Stimulated activated CD4-positive, alpha-beta T cell treated with anti-CD3 and anti-CD28 coated beads, TNF-alpha, amount 100 ng/mL, for 24 hours (primary cell): ENCODE measurements at regions not wholly inside any gene's neighbourhood (a gene's known extent, or its start where the extent isn't known, plus 50 kb on each side); places are given as distances from the start of the nearest gene placed in this dataset.
"Not testable (repeated sequence)": the region's sequence is repeated elsewhere in the genome, so short reads cannot be mapped to it uniquely, and the experiment has no call there.

ENCODE experiments used
- DNase-seq, 3 experiments: peaks; one replicate each; pipeline ENCODE4 v3.0.0-alpha.2; 2020; ENCODE audit warnings: low read depth in 3 of 3

- DNase-seq = no peak
These were observed 210.7 kb downstream of the CDH26 start for GRCh38 chr20:60168963-60169362.

GRCh38 chr20:60170116-60170515, 211.9 kb downstream of the CDH26 start:
- DNase-seq = no peak

GRCh38 chr20:60171313-60171712, 213.1 kb downstream of the CDH26 start:
- DNase-seq = no peak

- no peak for DNase-seq
These were observed 213.5 kb downstream of the CDH26 start for GRCh38 chr20:60171738-60172137.

- no peak for DNase-seq
These were observed 214.2 kb downstream of the CDH26 start for GRCh38 chr20:60172346-60172984.

DNA sequence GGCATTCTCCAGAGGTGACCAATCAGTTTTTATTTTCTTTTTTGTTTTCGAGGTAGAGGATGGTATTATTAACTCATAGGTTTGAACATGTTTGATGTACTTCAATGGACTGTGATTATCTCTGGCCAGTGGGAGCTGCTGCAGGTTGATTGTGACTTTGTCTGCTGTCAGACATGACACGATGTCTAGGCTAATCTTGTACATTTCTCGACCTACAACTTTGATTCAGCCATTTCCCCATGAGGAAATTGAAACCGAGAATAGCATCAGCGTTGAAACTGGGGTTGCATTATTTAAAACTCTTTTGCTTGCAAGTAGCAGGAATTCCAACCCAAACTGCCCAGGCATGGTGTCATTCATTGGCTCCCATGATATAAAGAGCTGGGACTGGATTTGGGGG, 218.9 kb downstream of the CDH26 start:
- DNase-seq = no peak

GRCh38 chr20:60180986-60181385, 222.8 kb downstream of the CDH26 start:
- no peak for DNase-seq

DNA sequence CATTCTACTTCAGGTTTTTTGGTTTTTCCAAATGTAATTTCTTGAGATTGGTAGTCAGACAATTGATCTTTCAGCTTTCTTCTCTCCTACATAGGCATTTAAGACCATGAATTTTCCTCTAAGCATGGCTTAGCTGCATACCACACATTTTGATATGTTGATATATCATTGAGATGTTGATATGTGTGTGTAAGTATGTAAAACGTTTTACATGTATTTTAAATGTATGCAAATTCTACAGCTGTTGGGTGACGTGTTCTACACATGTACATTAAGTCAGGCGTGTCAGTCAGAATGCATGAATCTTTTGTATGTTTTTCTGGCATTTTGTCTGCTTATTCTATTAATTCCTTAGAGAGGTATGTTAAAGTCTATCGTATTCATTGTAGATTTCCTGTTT, 228.2 kb downstream of the CDH26 start:
- no peak for DNase-seq

- no peak for DNase-seq
These were observed 229.5 kb downstream of the CDH26 start for GRCh38 chr20:60187683-60188082.

DNA sequence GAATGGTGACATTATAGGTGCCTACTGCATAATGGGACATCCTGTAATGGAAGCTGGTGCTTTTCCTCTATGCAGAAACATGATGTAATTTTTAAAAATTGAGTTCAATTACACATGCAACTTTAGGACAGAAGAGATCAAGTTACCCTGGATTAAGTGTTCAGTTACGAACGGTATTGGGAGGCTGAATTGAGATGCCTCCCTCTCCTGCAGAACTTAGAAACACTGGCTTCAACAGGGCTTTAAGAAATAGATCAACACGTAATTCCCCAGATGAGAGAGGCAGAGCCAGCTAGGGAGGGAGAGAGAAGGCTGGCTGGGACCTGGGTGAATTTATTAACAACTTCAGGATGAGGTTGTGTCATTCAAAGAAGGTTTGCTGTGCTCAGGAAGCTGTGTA, 232.8 kb downstream of the CDH26 start:
- DNase-seq = no peak

DNA sequence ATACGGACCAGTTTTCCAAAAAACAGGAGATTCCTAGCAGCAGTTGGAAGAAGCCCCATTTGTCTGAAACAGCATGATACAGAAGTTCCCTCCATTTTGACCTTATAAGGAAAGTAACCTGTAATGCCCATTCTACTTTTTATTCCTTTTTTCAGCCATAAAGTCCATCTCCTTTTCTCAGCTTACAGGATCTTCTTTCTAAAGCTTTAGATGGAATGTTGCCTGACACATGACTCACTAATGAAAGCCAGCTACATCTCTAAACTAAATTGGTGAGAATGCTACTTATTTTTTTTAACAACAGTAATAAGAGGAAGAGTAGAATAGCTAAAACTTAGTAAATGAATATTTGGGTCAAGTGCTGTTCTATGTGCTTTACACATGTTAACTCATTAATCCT, 234.1 kb downstream of the CDH26 start:
- DNase-seq = no peak

DNA sequence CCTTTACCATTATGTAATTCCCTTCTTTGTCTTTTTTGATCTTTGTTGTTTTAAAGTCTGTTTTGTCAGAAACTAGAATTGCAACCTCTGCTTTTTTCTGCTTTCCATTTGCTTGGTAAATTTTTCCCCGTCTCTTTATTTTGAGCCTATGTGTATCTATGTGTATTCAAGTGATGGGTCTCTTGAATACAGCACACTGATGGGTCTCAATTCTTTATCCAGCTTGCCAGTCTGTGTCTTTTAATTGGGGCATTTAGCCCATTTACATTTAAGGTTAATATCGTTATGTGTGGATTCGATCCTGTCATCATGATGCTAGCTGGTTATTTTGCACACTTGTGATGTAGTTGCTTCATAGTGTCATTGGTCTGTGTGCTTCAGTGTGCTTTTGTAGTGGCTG, 240.9 kb downstream of the CDH26 start:
- not testable (repeated sequence) for DNase-seq

- no peak for DNase-seq
These were observed 241.6 kb downstream of the CDH26 start for GRCh38 chr20:60199866-60200265.

DNA sequence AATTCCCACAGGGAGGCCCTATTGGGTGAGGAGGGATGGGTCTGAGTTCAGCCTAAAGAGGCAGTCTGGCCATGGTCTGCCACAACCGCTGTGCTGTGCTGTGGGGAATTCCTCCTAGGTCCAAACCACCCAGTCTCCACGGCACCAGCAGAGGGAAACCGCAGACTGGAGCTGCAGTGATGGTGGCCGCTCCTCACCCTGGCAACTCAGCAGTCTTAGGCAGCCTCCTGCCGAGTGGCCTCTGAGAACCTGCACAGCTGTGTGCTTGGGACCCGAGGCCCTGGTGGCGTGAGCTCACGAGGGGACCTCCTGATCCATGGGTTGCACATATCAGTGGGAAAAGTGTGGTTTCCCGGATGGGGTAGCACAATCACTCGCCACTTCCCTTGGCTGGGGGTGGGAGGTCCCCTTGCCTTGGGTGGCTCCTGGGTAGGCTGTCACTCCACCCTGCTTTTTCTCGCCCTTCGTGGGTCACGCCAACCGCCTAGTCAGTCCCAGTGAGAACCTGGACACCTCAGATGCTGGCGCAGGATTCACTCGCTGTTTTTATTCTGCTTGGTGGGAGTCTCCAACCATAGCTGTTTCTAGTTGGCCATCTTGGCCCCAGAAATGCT, 242.2 kb downstream of the CDH26 start:
- no peak for DNase-seq

GRCh38 chr20:60201198-60201835, 243.1 kb downstream of the CDH26 start:
- no peak for DNase-seq

DNA sequence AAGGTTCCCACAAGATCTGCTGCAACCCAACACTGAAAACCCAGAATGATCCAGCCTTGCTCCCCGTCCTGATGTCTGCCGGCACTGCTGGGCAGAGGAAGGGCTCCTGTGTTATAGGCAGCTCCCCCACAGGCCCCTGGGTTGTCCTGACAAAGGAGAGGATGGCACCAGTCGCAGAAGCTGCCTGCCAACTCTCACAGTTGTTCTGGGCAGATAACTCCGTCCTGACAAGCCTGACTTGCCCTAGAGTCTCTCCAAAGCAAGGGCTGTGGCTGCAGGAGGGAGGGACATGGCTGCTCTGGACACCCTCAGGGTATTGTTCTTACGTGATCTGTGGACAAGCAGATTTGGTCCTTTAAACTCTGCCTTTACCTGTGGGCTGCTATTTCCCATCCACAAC, 243.8 kb downstream of the CDH26 start:
- DNase-seq = no peak

DNA sequence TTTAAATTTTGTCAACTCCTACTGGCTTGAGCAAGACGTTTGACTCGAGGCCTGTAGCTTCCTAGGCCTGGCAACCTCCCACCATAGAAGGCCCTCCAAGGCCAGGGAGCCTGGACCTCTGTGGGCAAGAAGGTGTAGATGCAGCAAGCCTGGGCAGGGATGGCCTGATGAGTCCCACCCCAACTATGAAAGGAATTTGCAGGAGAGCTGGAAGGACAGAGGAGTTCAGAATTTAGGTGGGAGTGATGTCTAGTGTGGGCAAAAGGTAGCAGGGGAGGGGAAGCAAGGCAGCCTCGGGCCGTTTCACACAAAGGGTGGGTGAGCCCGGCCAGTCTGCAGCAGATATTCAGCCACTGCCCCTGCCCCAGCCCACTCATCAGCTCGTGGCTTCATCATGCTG, 245.2 kb downstream of the CDH26 start:
- DNase-seq = no peak

DNA sequence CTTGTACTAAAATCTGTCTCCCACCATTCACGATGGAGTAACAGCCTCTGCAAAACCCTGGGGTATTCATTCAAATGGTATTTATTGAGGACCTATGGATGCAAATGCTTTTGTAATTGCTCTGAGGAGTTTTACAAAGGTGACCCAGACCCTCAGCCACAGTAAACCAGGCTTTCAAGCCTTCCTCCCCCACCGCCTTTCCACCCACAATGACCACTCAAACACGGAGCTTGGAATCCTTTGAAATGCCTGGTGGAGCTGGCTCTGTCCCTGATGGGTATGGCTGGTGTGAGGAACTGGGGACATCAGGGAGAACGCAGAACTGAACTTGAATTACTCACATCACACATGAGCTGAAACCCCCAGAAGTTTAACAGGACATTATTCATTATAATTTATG, 246.4 kb downstream of the CDH26 start:
- DNase-seq = no peak

GRCh38 chr20:60206259-60206658, 248.0 kb downstream of the CDH26 start:
- DNase-seq = no peak

GRCh38 chr20:60209048-60209447, 250.8 kb downstream of the CDH26 start:
- no peak for DNase-seq

DNA sequence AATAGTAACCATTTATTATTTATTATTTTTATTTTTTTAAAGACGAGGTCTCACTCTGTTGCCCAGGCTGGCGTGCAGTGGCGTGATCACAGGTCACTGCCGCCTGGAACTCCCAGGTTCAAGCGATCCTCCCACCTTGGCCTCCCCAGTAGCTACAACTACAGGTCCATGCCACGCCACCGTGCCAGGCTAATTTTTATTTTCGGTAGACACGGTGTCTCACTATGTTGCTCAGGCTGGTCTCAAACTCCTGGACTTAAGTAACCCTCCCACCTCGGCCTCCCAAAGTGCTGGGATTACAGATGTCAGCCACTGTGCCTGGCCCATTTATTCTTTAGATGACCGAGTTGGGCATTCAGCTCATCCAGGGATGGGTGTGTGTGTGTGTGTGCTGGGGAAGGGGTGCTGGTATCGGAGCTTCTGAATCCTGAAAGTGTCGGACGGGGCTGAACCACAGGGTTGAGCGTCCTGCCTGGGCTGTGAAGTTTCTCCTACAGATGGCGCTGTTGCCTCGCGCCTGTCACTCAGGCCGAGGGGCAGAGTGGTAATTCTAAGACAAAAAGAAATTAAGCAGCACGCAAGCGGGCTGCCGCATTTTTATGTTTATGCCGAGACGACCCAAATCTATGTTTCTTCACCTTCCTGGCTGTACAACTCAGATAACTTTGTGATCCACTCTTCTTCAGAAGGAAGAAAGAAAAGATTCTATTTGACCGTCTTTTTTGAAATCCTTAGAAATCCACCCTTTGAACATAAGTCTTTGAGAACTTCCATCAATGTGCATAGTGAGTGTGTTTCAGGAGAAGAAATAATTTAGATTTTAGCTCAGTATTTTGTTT, 252.8 kb downstream of the CDH26 start:
- peak; percentile 14 to 61 (median 42) for DNase-seq

DNA sequence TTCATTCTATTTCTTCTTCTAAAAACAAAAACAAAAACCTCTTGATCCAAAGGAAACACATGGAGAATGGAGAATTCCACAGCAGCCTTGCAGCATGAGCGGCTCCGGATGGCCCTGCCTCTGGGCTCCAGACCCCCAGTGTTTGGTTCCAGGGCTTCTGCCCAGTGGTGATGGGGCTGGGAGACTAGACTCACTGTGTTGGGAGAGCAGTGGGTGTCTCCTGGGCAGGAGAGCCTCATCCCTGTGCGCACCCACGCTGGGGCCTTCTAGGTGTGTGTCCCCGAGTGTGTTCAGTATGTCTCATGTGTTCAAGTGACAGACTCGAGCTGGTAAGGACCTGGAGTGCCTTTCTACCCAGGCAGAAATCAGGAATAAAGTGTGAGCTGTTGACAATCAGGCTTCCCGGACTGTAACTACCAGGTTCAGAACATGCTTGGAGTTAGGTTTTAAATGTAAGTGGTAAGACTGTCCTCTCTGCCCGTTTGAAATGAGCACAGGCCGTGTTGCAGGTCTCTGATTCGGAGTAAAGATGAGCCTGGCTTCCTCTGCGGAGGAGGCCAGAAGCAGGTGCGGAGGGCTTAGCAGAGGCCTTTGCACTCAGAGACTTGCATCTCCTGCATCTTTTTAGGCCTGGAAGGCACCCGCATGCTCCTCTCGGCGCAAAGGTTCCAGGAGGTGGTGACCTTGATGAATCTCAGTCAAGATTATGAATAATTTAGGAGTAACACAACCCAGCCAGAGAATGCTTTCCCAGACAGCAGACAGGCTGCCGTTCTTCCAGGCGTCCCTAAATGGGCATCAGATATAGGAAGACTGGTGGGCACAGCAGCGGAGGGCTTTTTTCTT, 253.6 kb downstream of the CDH26 start:
- DNase-seq = no peak
